ENCODE measurements at regions not wholly inside any gene's neighbourhood (a gene's known extent, or its start where the extent isn't known, plus 50 kb on each side); places are given as distances from the start of the nearest gene placed in this dataset.

- BruUV-seq (replicated peaks) = no TSS peak
These were observed 155.9 kb upstream of the RBM19 start for GRCh38 chr12:114122016-114122415.

More at GRCh38 chr12:114122016-114122415, 155.9 kb upstream of the RBM19 start:
- CTCF ChIA-PET = no interaction called here
- no peak overlapping the region for H2AFZ ChIP-seq (ENCODE audit: control insufficient read depth, low read depth, low read length)
- no peak for ATAC-seq
- no peak overlapping the region for H3K4me3 ChIP-seq
- H3K4me2 ChIP-seq (ENCODE audit: control insufficient read depth, insufficient read depth) = no peak overlapping the region
- DNase-seq (ENCODE audit: low read depth, low spot score) = no peak
- no peaks in the 10 kb centered on the region for H4K20me1 ChIP-seq (ENCODE audit: control insufficient read depth, insufficient read depth)
- no peaks in the 10 kb centered on the region; a peak in 1 of 4 replicates for H3K27me3 ChIP-seq (replicated peaks in 1 of 2; ENCODE audit: control insufficient read depth in 2 of 2, insufficient read depth in 2 of 2, low read length in 1 of 2)
- H3K4me1 ChIP-seq (ENCODE audit: control insufficient read depth, insufficient read depth, low read length) = no peaks in the 10 kb centered on the region
- 2% methylated on average over 3 of the region's 3 CpGs for WGBS (ENCODE audit: insufficient coverage, insufficient replicate concordance, low lambda C conversion rate, missing lambda C conversion rate)
- SMC1A ChIA-PET (ENCODE audit: uncharacterized antibody, unreplicated experiment) = interaction anchor here (1.1 kb wide), 1 partner anchor 13 kb away, joined by 3 read pairs; no protein-coding TSS in a partner anchor
- TF ChIP-seq SMC3 (IDR thresholded peaks at IDR 0.05; ENCODE audit: borderline replicate concordance, low read length) = no peak
- TF ChIP-seq E2F4 (IDR thresholded peaks at IDR 0.05; ENCODE audit: low read depth, low read length) = no peak
- no peak for TF ChIP-seq HDAC6 (IDR thresholded peaks at IDR 0.05; ENCODE audit: unreplicated experiment)
- no peak for TF ChIP-seq REST (IDR thresholded peaks at IDR 0.05; ENCODE audit: low read depth, low read length)
- TF ChIP-seq RFX5 (IDR thresholded peaks at IDR 0.05; ENCODE audit: low read depth, low read length) = no peak
- no peak for TF ChIP-seq HDGF (IDR thresholded peaks at IDR 0.05)
- no peak for TF ChIP-seq TCF7 (IDR thresholded peaks at IDR 0.05; ENCODE audit: borderline replicate concordance)
- TF ChIP-seq CBFB (IDR thresholded peaks at IDR 0.05; ENCODE audit: low read depth) = no peak
- TF ChIP-seq CUX1 (IDR thresholded peaks at IDR 0.05; ENCODE audit: insufficient replicate concordance, low read depth, low read length) = no peak
- no peak for TF ChIP-seq FOXK2 (IDR thresholded peaks at IDR 0.05)
- no peak for TF ChIP-seq CHD2 (IDR thresholded peaks at IDR 0.05; ENCODE audit: borderline replicate concordance, low read depth, low read length)
- TF ChIP-seq SREBF2 (IDR thresholded peaks at IDR 0.05; ENCODE audit: low read length) = no peak
- TF ChIP-seq SPI1 (IDR thresholded peaks at IDR 0.05; ENCODE audit: borderline replicate concordance, insufficient read depth, low read depth, low read length) = no peak
- no peak for TF ChIP-seq NFXL1 (IDR thresholded peaks at IDR 0.05; ENCODE audit: borderline replicate concordance)
- RAD21 ChIA-PET (ENCODE audit: unreplicated experiment) = no interaction called here
- H3K79me2 ChIP-seq (ENCODE audit: control insufficient read depth, insufficient read depth, low read length) = no peaks in the 10 kb centered on the region
- no peak for FAIRE-seq
- no peak overlapping the region for H3K27ac ChIP-seq (ENCODE audit: control insufficient read depth, insufficient read depth)
- H3K9me3 ChIP-seq (replicated peaks; ENCODE audit: control insufficient read depth, insufficient read depth, low read length) = no peaks in the 10 kb centered on the region
- intact Hi-C loops (cut with micrococcal nuclease; ENCODE audit: unreplicated experiment) (no loop called here), in situ Hi-C loops (cut with MboI) (no loop called here)
- H3K36me3 ChIP-seq (ENCODE audit: control insufficient read depth in 2 of 2, insufficient read depth in 2 of 2, low read length in 1 of 2) = no peaks in the 10 kb centered on the region
- POLR2A ChIA-PET = no interaction called here
- no peak overlapping the region for H3K9ac ChIP-seq (ENCODE audit: control insufficient read depth, insufficient read depth, low read length)

Measured in GM12878 (cell line).